HepG2 (cell line): ENCODE measurements at regions not wholly inside any gene's neighbourhood (a gene's known extent, or its start where the extent isn't known, plus 50 kb on each side); places are given as distances from the start of the nearest gene placed in this dataset.
A peak's percentile ranks its signal among the peaks of the same experiment; 100 is the strongest.

Source experiments
- ATF1 ChIP-seq: IDR thresholded peaks from 2 replicates; pipeline ENCODE4 v1.6.1; 2016; ENCODE audit warnings: mild to moderate bottlenecking, control low read depth
- ATF4 ChIP-seq, 2 experiments: fragments of 450-650 bp in 1 of 2; sonication (generic) in 1 of 2; formaldehyde crosslinking; IDR thresholded peaks; 2 replicates each; pipeline versions ENCODE4 v1.5.0 to v1.8.0; 2020 to 2022; ENCODE audit warnings: mild to moderate bottlenecking in 1 of 2, missing genetic modification reagents in 1 of 2
- CBX5 ChIP-seq: sonication (generic); formaldehyde crosslinking; IDR thresholded peaks from 2 replicates; pipeline ENCODE4 v1.4.0; 2020; ENCODE audit warnings: missing genetic modification reagents, borderline replicate concordance
- CEBPG ChIP-seq: IDR thresholded peaks from 2 replicates; pipeline ENCODE4 v1.6.1; 2016
- DNMT3B ChIP-seq: conservative IDR thresholded peaks from 2 replicates; pipeline ENCODE4 v1.6.1; 2016; ENCODE audit warnings: missing biosample characterization, control low read depth
- GPN1 ChIP-seq: sonication (generic); formaldehyde crosslinking; IDR thresholded peaks from 2 replicates; pipeline ENCODE4 v1.5.1; 2020; ENCODE audit warnings: missing genetic modification reagents, borderline replicate concordance
- HNF4G ChIP-seq, 2 experiments: sonication (generic) in 1 of 2; formaldehyde crosslinking in 1 of 2; IDR thresholded peaks; 2 replicates each; pipeline versions ENCODE4 v1.4.0 to v1.6.1; 2011 to 2020; ENCODE audit warnings: borderline replicate concordance in 2 of 2, low read depth in 2 of 2, mild to moderate bottlenecking in 2 of 2, low read length in 1 of 2, missing genetic modification reagents in 1 of 2, moderate library complexity in 1 of 2
- NCOR1 ChIP-seq: fragments of 200-600 bp; sonication (generic); IDR thresholded peaks from 2 replicates; pipeline ENCODE4 v1.7.0; 2017; ENCODE audit warnings: antibody characterized with exemption, low read length, borderline replicate concordance
- SAP130 ChIP-seq: IDR thresholded peaks from 2 replicates; pipeline ENCODE4 v1.6.1; 2016; ENCODE audit warnings: low read depth
- SSRP1 ChIP-seq: IDR thresholded peaks from 2 replicates; pipeline ENCODE4 v1.6.1; 2016; ENCODE audit warnings: control low read depth
- THAP9 ChIP-seq: sonication (generic); formaldehyde crosslinking; IDR thresholded peaks from 2 replicates; pipeline ENCODE4; 2020; ENCODE audit warnings: missing genetic modification reagents, mild to moderate bottlenecking, borderline replicate concordance
- TRIM24 ChIP-seq: sonication (generic); formaldehyde crosslinking; IDR thresholded peaks from 2 replicates; pipeline ENCODE4 v1.8.0; 2022; ENCODE audit warnings: mild to moderate bottlenecking, missing genetic modification reagents
- ZEB1 ChIP-seq: IDR thresholded peaks from 2 replicates; pipeline ENCODE4 v1.6.1; 2012; ENCODE audit warnings: mild to moderate bottlenecking, low read depth, inconsistent platforms; ENCODE audit not compliant: insufficient replicate concordance
- ZMYM4 ChIP-seq: sonication (generic); formaldehyde crosslinking; IDR thresholded peaks from 2 replicates; pipeline ENCODE4 v1.8.1; 2023; ENCODE audit warnings: mild to moderate bottlenecking, missing genetic modification reagents
- ZNF33B ChIP-seq: sonication (generic); formaldehyde crosslinking; IDR thresholded peaks from 2 replicates; pipeline ENCODE4 v1.5.1; 2020; ENCODE audit warnings: mild to moderate bottlenecking, missing genetic modification reagents
- ZNF503 ChIP-seq: sonication (generic); formaldehyde crosslinking; IDR thresholded peaks from 2 replicates; pipeline ENCODE4 v1.4.0; 2020; ENCODE audit warnings: missing genetic modification reagents
- ZNF616 ChIP-seq: sonication (generic); formaldehyde crosslinking; IDR thresholded peaks from 2 replicates; pipeline ENCODE4 v1.5.0; 2020; ENCODE audit warnings: low read depth, mild to moderate bottlenecking, missing genetic modification reagents
- TF ChIP-seq, protein P1 (sequence below): sonication (generic); formaldehyde crosslinking; conservative IDR thresholded peaks from 2 replicates; pipeline ENCODE4 v1.8.0; 2022; ENCODE audit warnings: mild to moderate bottlenecking, moderate library complexity, missing genetic modification reagents
- TF ChIP-seq, protein P2 (sequence below): sonication (generic); formaldehyde crosslinking; IDR thresholded peaks from 2 replicates; pipeline ENCODE4 v1.4.0; 2020; ENCODE audit warnings: mild to moderate bottlenecking, missing genetic modification reagents
- TF ChIP-seq, protein P3 (sequence below): sonication (generic); formaldehyde crosslinking; IDR thresholded peaks from 2 replicates; pipeline ENCODE4 v1.4.0; 2020; ENCODE audit warnings: missing genetic modification reagents, borderline replicate concordance

GRCh38 chr2:38148501-38148900, 72.5 kb upstream of the CYP1B1 start (continued):
- no peak for TF ChIP-seq THAP9 (CRISPR knock-in tag)
- TF ChIP-seq, protein P1, sequence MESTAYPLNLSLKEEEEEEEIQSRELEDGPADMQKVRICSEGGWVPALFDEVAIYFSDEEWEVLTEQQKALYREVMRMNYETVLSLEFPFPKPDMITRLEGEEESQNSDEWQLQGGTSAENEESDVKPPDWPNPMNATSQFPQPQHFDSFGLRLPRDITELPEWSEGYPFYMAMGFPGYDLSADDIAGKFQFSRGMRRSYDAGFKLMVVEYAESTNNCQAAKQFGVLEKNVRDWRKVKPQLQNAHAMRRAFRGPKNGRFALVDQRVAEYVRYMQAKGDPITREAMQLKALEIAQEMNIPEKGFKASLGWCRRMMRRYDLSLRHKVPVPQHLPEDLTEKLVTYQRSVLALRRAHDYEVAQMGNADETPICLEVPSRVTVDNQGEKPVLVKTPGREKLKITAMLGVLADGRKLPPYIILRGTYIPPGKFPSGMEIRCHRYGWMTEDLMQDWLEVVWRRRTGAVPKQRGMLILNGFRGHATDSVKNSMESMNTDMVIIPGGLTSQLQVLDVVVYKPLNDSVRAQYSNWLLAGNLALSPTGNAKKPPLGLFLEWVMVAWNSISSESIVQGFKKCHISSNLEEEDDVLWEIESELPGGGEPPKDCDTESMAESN = peak; percentile 68; the same call in 1 of the 2 replicates
- TF ChIP-seq CBX5 (CRISPR knock-in tag) = peak; percentile 96
- TF ChIP-seq, protein P2, sequence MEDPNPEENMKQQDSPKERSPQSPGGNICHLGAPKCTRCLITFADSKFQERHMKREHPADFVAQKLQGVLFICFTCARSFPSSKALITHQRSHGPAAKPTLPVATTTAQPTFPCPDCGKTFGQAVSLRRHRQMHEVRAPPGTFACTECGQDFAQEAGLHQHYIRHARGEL (CRISPR knock-in tag) = no peak
- no peak for TF ChIP-seq DNMT3B (CRISPR knock-in tag)
- TF ChIP-seq TRIM24 (CRISPR knock-in tag) = peak; percentile 100
- TF ChIP-seq ATF1 (CRISPR knock-in tag) = no peak
- TF ChIP-seq ZNF616 (CRISPR knock-in tag) = no peak
- TF ChIP-seq ATF4 (CRISPR knock-in tag; IDR thresholded peaks at IDR 0.05) = peak in 1 of 2 experiments; percentile 83; a peak in 2 of 4 replicates
- TF ChIP-seq ZNF503 = no peak
- peak; percentile 83 for TF ChIP-seq HNF4G (IDR thresholded peaks at IDR 0.05; ENCODE audit: borderline replicate concordance, low read depth, low read length)
- TF ChIP-seq HNF4G (CRISPR knock-in tag; IDR thresholded peaks at IDR 0.05; ENCODE audit: borderline replicate concordance, low read depth) = no peak
- TF ChIP-seq CEBPG (CRISPR knock-in tag) = peak; percentile 97
- TF ChIP-seq, protein P3, sequence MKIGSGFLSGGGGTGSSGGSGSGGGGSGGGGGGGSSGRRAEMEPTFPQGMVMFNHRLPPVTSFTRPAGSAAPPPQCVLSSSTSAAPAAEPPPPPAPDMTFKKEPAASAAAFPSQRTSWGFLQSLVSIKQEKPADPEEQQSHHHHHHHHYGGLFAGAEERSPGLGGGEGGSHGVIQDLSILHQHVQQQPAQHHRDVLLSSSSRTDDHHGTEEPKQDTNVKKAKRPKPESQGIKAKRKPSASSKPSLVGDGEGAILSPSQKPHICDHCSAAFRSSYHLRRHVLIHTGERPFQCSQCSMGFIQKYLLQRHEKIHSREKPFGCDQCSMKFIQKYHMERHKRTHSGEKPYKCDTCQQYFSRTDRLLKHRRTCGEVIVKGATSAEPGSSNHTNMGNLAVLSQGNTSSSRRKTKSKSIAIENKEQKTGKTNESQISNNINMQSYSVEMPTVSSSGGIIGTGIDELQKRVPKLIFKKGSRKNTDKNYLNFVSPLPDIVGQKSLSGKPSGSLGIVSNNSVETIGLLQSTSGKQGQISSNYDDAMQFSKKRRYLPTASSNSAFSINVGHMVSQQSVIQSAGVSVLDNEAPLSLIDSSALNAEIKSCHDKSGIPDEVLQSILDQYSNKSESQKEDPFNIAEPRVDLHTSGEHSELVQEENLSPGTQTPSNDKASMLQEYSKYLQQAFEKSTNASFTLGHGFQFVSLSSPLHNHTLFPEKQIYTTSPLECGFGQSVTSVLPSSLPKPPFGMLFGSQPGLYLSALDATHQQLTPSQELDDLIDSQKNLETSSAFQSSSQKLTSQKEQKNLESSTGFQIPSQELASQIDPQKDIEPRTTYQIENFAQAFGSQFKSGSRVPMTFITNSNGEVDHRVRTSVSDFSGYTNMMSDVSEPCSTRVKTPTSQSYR (CRISPR knock-in tag) = peak; percentile 48; the same call in 1 of the 2 replicates
- peak; percentile 89 for TF ChIP-seq NCOR1
- no peak for TF ChIP-seq ZEB1
- 0 out of 2 replicates have a peak, but pooled peaks have one; percentile 29 for TF ChIP-seq SAP130
- no peak for TF ChIP-seq SSRP1 (CRISPR knock-in tag)
- no peak for TF ChIP-seq GPN1
- TF ChIP-seq ZNF33B (CRISPR knock-in tag) = no peak
- TF ChIP-seq ZMYM4 (CRISPR knock-in tag) = 0 out of 2 replicates have a peak, but pooled peaks have one; percentile 44
